ENCODE measurements at regions not wholly inside any gene's neighbourhood (a gene's known extent, or its start where the extent isn't known, plus 50 kb on each side); places are given as distances from the start of the nearest gene placed in this dataset.
"Not testable (repeated sequence)": the region's sequence is repeated elsewhere in the genome, so short reads cannot be mapped to it uniquely, and the experiment has no call there.

GRCh38 chr7:153766926-153767325 lies 285.3 kb upstream of the DPP6 start:
- peaks cover 9 to 15% (median 9%) of the 10 kb centered on the region in 3 donors for H3K9me3 Mint-ChIP-seq
- H3K27me3 Mint-ChIP-seq; CTCF ChIA-PET; ATAC-seq (replicated peaks in 1 of 4); H3K4me3 Mint-ChIP-seq; H3K27ac ChIP-seq (ENCODE audit: low read length); H3K36me3 Mint-ChIP-seq; H3K9me3 ChIP-seq; H3K4me1 Mint-ChIP-seq; DNase-seq; H3K4me3 ChIP-seq (ENCODE audit: control insufficient read depth in 1 of 2, extremely low read depth in 1 of 2, low read length in 1 of 2); H3K27ac Mint-ChIP-seq; H3K4me1 ChIP-seq (ENCODE audit: control insufficient read depth in 1 of 2, extremely low read depth in 1 of 2, insufficient read depth in 2 of 2, low read length in 2 of 2); POLR2A ChIA-PET; H3K36me3 ChIP-seq (ENCODE audit: control insufficient read depth in 2 of 2, extremely low read depth in 1 of 2, insufficient read depth in 1 of 2, low read length in 1 of 2); H3K27me3 ChIP-seq (replicated peaks in 1 of 2; ENCODE audit: control insufficient read depth in 2 of 2, extremely low read depth in 1 of 2, insufficient read depth in 2 of 2, low read length in 1 of 2): not testable (repeated sequence)
- no CpG with 5 or more reads among the region's 1 CpG for WGBS (ENCODE audit: insufficient coverage)

- POLR2A ChIA-PET: no interaction called here
- no peak for DNase-seq
- Histone ChIP-seq H3K27me3 (replicated peaks in 1 of 2; ENCODE audit: control insufficient read depth in 2 of 2, extremely low read depth in 1 of 2, insufficient read depth in 2 of 2, low read length in 1 of 2) (no peaks in the 10 kb centered on the region), H3K4me1 (ENCODE audit: control insufficient read depth in 1 of 2, extremely low read depth in 1 of 2, insufficient read depth in 2 of 2, low read length in 2 of 2) (no peaks in the 10 kb centered on the region), H3K9me3 (no peaks in the 10 kb centered on the region), H3K27ac (ENCODE audit: low read length) (no peak overlapping the region), H3K4me3 (ENCODE audit: control insufficient read depth in 1 of 2, extremely low read depth in 1 of 2, low read length in 1 of 2) (no peak overlapping the region), H3K36me3 (ENCODE audit: control insufficient read depth in 2 of 2, extremely low read depth in 1 of 2, insufficient read depth in 1 of 2, low read length in 1 of 2) (no peaks in the 10 kb centered on the region)
- Mint-ChIP-seq H3K27ac (no peak overlapping the region), H3K4me1 (no peaks in the 10 kb centered on the region), H3K36me3 (no peaks in the 10 kb centered on the region), H3K4me3 (no peak overlapping the region), H3K9me3 (peaks cover 6 to 11% (median 9%) of the 10 kb centered on the region in 3 donors), H3K27me3 (no peaks in the 10 kb centered on the region)
- no CpG with 5 or more reads among the region's 3 CpGs for whole genome bisulfite sequencing (ENCODE audit: insufficient coverage)
- no peak for ATAC-seq (replicated peaks in 1 of 4)
- CTCF ChIA-PET: no interaction called here
These were observed 279.2 kb upstream of the DPP6 start for GRCh38 chr7:153772966-153773365.

- H3K27me3 Mint-ChIP-seq; H3K4me3 ChIP-seq (ENCODE audit: control insufficient read depth in 1 of 2, extremely low read depth in 1 of 2, low read length in 1 of 2); DNase-seq; H3K27me3 ChIP-seq (replicated peaks in 1 of 2; ENCODE audit: control insufficient read depth in 2 of 2, extremely low read depth in 1 of 2, insufficient read depth in 2 of 2, low read length in 1 of 2); CTCF ChIA-PET; H3K36me3 Mint-ChIP-seq; POLR2A ChIA-PET; H3K4me1 ChIP-seq (ENCODE audit: control insufficient read depth in 1 of 2, extremely low read depth in 1 of 2, insufficient read depth in 2 of 2, low read length in 2 of 2); H3K36me3 ChIP-seq (ENCODE audit: control insufficient read depth in 2 of 2, extremely low read depth in 1 of 2, insufficient read depth in 1 of 2, low read length in 1 of 2); H3K9me3 Mint-ChIP-seq; H3K4me3 Mint-ChIP-seq; H3K4me1 Mint-ChIP-seq; H3K27ac Mint-ChIP-seq; H3K9me3 ChIP-seq; ATAC-seq (replicated peaks in 1 of 4); H3K27ac ChIP-seq (ENCODE audit: low read length): not testable (repeated sequence)
These were observed 275.3 kb upstream of the DPP6 start for GRCh38 chr7:153776940-153777339.

- H3K27ac Mint-ChIP-seq; H3K4me3 ChIP-seq (ENCODE audit: control insufficient read depth in 1 of 2, extremely low read depth in 1 of 2, low read length in 1 of 2); H3K36me3 ChIP-seq (ENCODE audit: control insufficient read depth in 2 of 2, extremely low read depth in 1 of 2, insufficient read depth in 1 of 2, low read length in 1 of 2); H3K27me3 Mint-ChIP-seq; H3K27me3 ChIP-seq (replicated peaks in 1 of 2; ENCODE audit: control insufficient read depth in 2 of 2, extremely low read depth in 1 of 2, insufficient read depth in 2 of 2, low read length in 1 of 2); POLR2A ChIA-PET; H3K27ac ChIP-seq (ENCODE audit: low read length); ATAC-seq (replicated peaks in 1 of 4); DNase-seq; H3K9me3 ChIP-seq; H3K9me3 Mint-ChIP-seq; H3K36me3 Mint-ChIP-seq; CTCF ChIA-PET; H3K4me1 Mint-ChIP-seq; H3K4me1 ChIP-seq (ENCODE audit: control insufficient read depth in 1 of 2, extremely low read depth in 1 of 2, insufficient read depth in 2 of 2, low read length in 2 of 2); H3K4me3 Mint-ChIP-seq: not testable (repeated sequence)
These were observed 254.8 kb upstream of the DPP6 start for GRCh38 chr7:153797363-153797762.

GRCh38 chr7:153808117-153808516 lies 244.1 kb upstream of the DPP6 start:
- no peak overlapping the region for H3K4me3 ChIP-seq (ENCODE audit: control insufficient read depth in 1 of 2, extremely low read depth in 1 of 2, low read length in 1 of 2)
- CTCF ChIA-PET: no interaction called here
- H3K27me3 ChIP-seq (replicated peaks in 1 of 2; ENCODE audit: control insufficient read depth in 2 of 2, extremely low read depth in 1 of 2, insufficient read depth in 2 of 2, low read length in 1 of 2): no peaks in the 10 kb centered on the region
- H3K9me3 ChIP-seq: no peaks in the 10 kb centered on the region
- 90% methylated on average over 8 of the region's 12 CpGs for WGBS (ENCODE audit: insufficient coverage)
- no peak for DNase-seq
- Mint-ChIP-seq H3K27ac (no peak overlapping the region), H3K36me3 (no peaks in the 10 kb centered on the region), H3K27me3 (no peaks in the 10 kb centered on the region), H3K4me3 (no peak overlapping the region), H3K9me3 (peaks cover 0 to 11% (median 7%) of the 10 kb centered on the region in 3 donors), H3K4me1 (no peaks in the 10 kb centered on the region)
- no peak overlapping the region for H3K27ac ChIP-seq (ENCODE audit: low read length)
- H3K36me3 ChIP-seq (ENCODE audit: control insufficient read depth in 2 of 2, extremely low read depth in 1 of 2, insufficient read depth in 1 of 2, low read length in 1 of 2): no peaks in the 10 kb centered on the region
- POLR2A ChIA-PET: no interaction called here
- no peaks in the 10 kb centered on the region for H3K4me1 ChIP-seq (ENCODE audit: control insufficient read depth in 1 of 2, extremely low read depth in 1 of 2, insufficient read depth in 2 of 2, low read length in 2 of 2)
- no peak for ATAC-seq (replicated peaks in 1 of 4)

- no peaks in the 10 kb centered on the region for H3K4me1 ChIP-seq (ENCODE audit: control insufficient read depth in 1 of 2, extremely low read depth in 1 of 2, insufficient read depth in 2 of 2, low read length in 2 of 2)
- ATAC-seq (replicated peaks in 1 of 4): no peak
- Mint-ChIP-seq H3K27me3 (no peaks in the 10 kb centered on the region), H3K4me1 (no peaks in the 10 kb centered on the region), H3K27ac (no peak overlapping the region), H3K4me3 (no peak overlapping the region), H3K9me3 (peaks cover 0 to 14% (median 11%) of the 10 kb centered on the region in 3 donors), H3K36me3 (no peaks in the 10 kb centered on the region)
- no peaks in the 10 kb centered on the region for H3K9me3 ChIP-seq
- CTCF ChIA-PET: no interaction called here
- H3K4me3 ChIP-seq (ENCODE audit: control insufficient read depth in 1 of 2, extremely low read depth in 1 of 2, low read length in 1 of 2): no peak overlapping the region
- POLR2A ChIA-PET: no interaction called here
- no peaks in the 10 kb centered on the region for H3K27me3 ChIP-seq (replicated peaks in 1 of 2; ENCODE audit: control insufficient read depth in 2 of 2, extremely low read depth in 1 of 2, insufficient read depth in 2 of 2, low read length in 1 of 2)
- WGBS (ENCODE audit: insufficient coverage): 64% methylated on average over 3 of the region's 9 CpGs
- no peak overlapping the region for H3K27ac ChIP-seq (ENCODE audit: low read length)
- H3K36me3 ChIP-seq (ENCODE audit: control insufficient read depth in 2 of 2, extremely low read depth in 1 of 2, insufficient read depth in 1 of 2, low read length in 1 of 2): no peaks in the 10 kb centered on the region
- DNase-seq: no peak
These were observed 222.7 kb upstream of the DPP6 start for GRCh38 chr7:153829525-153829924.

- H3K27ac Mint-ChIP-seq: no peak overlapping the region
- no CpG with 5 or more reads among the region's 4 CpGs for WGBS (ENCODE audit: insufficient coverage)
- H3K4me1 ChIP-seq (ENCODE audit: control insufficient read depth in 1 of 2, extremely low read depth in 1 of 2, insufficient read depth in 2 of 2, low read length in 2 of 2): no peaks in the 10 kb centered on the region
- POLR2A ChIA-PET: no interaction called here
- no peaks in the 10 kb centered on the region for H3K9me3 ChIP-seq
- no peak overlapping the region for H3K4me3 ChIP-seq (ENCODE audit: control insufficient read depth in 1 of 2, extremely low read depth in 1 of 2, low read length in 1 of 2)
- CTCF ChIA-PET: no interaction called here
- H3K27me3 ChIP-seq (replicated peaks in 1 of 2; ENCODE audit: control insufficient read depth in 2 of 2, extremely low read depth in 1 of 2, insufficient read depth in 2 of 2, low read length in 1 of 2): no peaks in the 10 kb centered on the region
- H3K9me3 Mint-ChIP-seq: peaks cover 2 to 11% (median 4%) of the 10 kb centered on the region in 3 donors
- no peaks in the 10 kb centered on the region for H3K27me3 Mint-ChIP-seq
- no peaks in the 10 kb centered on the region for H3K36me3 Mint-ChIP-seq
- no peak for ATAC-seq (replicated peaks in 1 of 4)
- H3K4me1 Mint-ChIP-seq: no peaks in the 10 kb centered on the region
- H3K36me3 ChIP-seq (ENCODE audit: control insufficient read depth in 2 of 2, extremely low read depth in 1 of 2, insufficient read depth in 1 of 2, low read length in 1 of 2): no peaks in the 10 kb centered on the region
- no peak overlapping the region for H3K27ac ChIP-seq (ENCODE audit: low read length)
- DNase-seq: no peak
- H3K4me3 Mint-ChIP-seq: no peak overlapping the region
These were observed 220.0 kb upstream of the DPP6 start for GRCh38 chr7:153832160-153832559.

Data from T-cell (primary cell).